Epidermal melanocyte (primary cell): ENCODE measurements at regions not wholly inside any gene's neighbourhood (a gene's known extent, or its start where the extent isn't known, plus 50 kb on each side); places are given as distances from the start of the nearest gene placed in this dataset.
"Not testable (repeated sequence)": the region's sequence is repeated elsewhere in the genome, so short reads cannot be mapped to it uniquely, and the experiment has no call there.

Experiments
- DNase-seq: peaks from one replicate; pipeline ENCODE4 v3.0.0; 2011; ENCODE audit warnings: low spot score; ENCODE audit not compliant: insufficient read length

GRCh38 chr10:55519264-55519663 is 718.2 kb upstream of the PCDH15 start:
- DNase-seq: no peak

- DNase-seq: not testable (repeated sequence)
Observed at GRCh38 chr10:55518416-55518815, 717.4 kb upstream of the PCDH15 start.

- no peak for DNase-seq
Observed at GRCh38 chr10:55509168-55509567, 708.1 kb upstream of the PCDH15 start.

GRCh38 chr10:55500931-55501559 is 700.0 kb upstream of the PCDH15 start:
- no peak for DNase-seq

GRCh38 chr10:55497893-55498499 is 697.0 kb upstream of the PCDH15 start:
- DNase-seq: no peak

- DNase-seq: no peak
Observed at GRCh38 chr10:55495555-55495954, 694.5 kb upstream of the PCDH15 start.

- no peak for DNase-seq
Observed at GRCh38 chr10:55491712-55492111, 690.7 kb upstream of the PCDH15 start.

- DNase-seq: no peak
Observed at GRCh38 chr10:55485827-55486226, 684.8 kb upstream of the PCDH15 start.

GRCh38 chr10:55476129-55476528 is 675.1 kb upstream of the PCDH15 start:
- DNase-seq: no peak

GRCh38 chr10:55474258-55474657 is 673.2 kb upstream of the PCDH15 start:
- no peak for DNase-seq

- no peak for DNase-seq
Observed at GRCh38 chr10:55470840-55471239, 669.8 kb upstream of the PCDH15 start.

GRCh38 chr10:55466806-55467504 is 665.9 kb upstream of the PCDH15 start:
- DNase-seq: no peak

GRCh38 chr10:55464083-55464482 is 663.1 kb upstream of the PCDH15 start:
- DNase-seq: no peak

- no peak for DNase-seq
Observed at GRCh38 chr10:55460008-55460407, 659.0 kb upstream of the PCDH15 start.

- no peak for DNase-seq
Observed at GRCh38 chr10:55449981-55450380, 649.0 kb upstream of the PCDH15 start.

GRCh38 chr10:55446441-55447002 is 645.5 kb upstream of the PCDH15 start:
- no peak for DNase-seq

- no peak for DNase-seq
Observed at GRCh38 chr10:55441777-55442176, 640.7 kb upstream of the PCDH15 start.

- DNase-seq: no peak
Observed at GRCh38 chr10:55426138-55426537, 625.1 kb upstream of the PCDH15 start.

- DNase-seq: no peak
Observed at GRCh38 chr10:55410415-55410885, 609.4 kb upstream of the PCDH15 start.

- no peak for DNase-seq
Observed at GRCh38 chr10:55404094-55404493, 603.1 kb upstream of the PCDH15 start.

- DNase-seq: no peak
Observed at GRCh38 chr10:55400075-55400849, 599.2 kb upstream of the PCDH15 start.

GRCh38 chr10:55398497-55398882 is 597.5 kb upstream of the PCDH15 start:
- no peak for DNase-seq
